ENCODE measurements at regions not wholly inside any gene's neighbourhood (a gene's known extent, or its start where the extent isn't known, plus 50 kb on each side); places are given as distances from the start of the nearest gene placed in this dataset.

DNA sequence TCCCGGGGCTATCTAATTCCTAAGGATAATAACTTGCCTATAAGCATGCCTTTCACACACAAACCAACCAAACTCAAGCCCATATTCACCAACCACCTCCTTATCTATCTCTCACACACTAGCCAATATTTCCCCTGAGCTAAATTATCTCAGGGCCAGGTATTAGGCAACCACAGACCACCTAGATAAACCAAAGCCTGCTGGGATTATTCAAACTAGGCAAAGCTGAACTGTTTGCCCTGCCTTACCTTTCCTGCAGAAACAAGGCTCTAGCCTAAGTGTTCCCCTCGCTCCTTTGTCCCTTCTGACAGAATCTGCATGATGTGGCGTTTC lies 114.7 kb upstream of the EEA1 start:
- H4K20me1 ChIP-seq (ENCODE audit: insufficient read depth, poor library complexity, severe bottlenecking), result no peaks in the 10 kb centered on the region
- no peak overlapping the region for H2AFZ ChIP-seq
- H3K36me3 ChIP-seq (replicated peaks; ENCODE audit: insufficient read depth, low read depth), result no peaks in the 10 kb centered on the region
- H3K4me2 ChIP-seq, result no peak overlapping the region
- WGBS (ENCODE audit: low lambda C conversion rate, missing lambda C conversion rate), result 83% methylated on average over 3 of the region's 3 CpGs
- peak overlapping the region; percentile 80 for H3K27ac ChIP-seq
- TF ChIP-seq EZH2 (IDR thresholded peaks at IDR 0.05; ENCODE audit: borderline replicate concordance) (no peak), CTCF (IDR thresholded peaks at IDR 0.05; ENCODE audit: poor library complexity) (no peak), EZH2phosphoT487 (IDR thresholded peaks at IDR 0.05; ENCODE audit: low read depth, severe bottlenecking, unreplicated experiment) (no peak)
- no peaks in the 10 kb centered on the region for H3K9me3 ChIP-seq (ENCODE audit: low read depth)
- H3K27me3 ChIP-seq, result no peaks in the 10 kb centered on the region
- peaks cover 20% of the 10 kb centered on the region for H3K4me1 ChIP-seq (ENCODE audit: insufficient read depth)
- H3K9me2 ChIP-seq (replicated peaks; ENCODE audit: insufficient read depth), result no peaks in the 10 kb centered on the region
- H3K79me2 ChIP-seq, result no peaks in the 10 kb centered on the region
- H3K4me3 ChIP-seq, result no peak overlapping the region
- DNase-seq (ENCODE audit: low spot score), result no peak

DNA sequence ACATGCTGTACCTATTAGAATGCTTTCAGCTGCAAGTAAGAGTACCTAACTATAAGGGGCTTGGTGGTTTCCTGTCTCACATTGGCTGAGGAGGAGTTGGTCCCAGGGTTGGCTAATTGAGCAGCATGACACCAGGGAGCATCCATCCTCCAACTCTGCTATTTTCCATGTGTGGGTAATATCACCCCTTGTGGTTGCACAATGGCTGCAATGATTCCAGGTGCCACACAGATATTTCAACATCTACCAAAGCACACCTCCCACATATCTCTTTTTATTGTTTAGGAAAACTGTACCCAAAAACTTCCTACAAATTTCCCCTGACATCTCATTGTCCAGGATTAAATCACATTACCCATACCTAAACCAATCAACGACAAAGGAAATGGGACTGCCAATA lies 118.0 kb upstream of the EEA1 start:
- Histone ChIP-seq H3K4me3 (no peak overlapping the region), H3K9me2 (replicated peaks; ENCODE audit: insufficient read depth) (no peaks in the 10 kb centered on the region), H2AFZ (no peak overlapping the region), H3K9me3 (ENCODE audit: low read depth) (no peaks in the 10 kb centered on the region), H3K27me3 (no peaks in the 10 kb centered on the region), H3K27ac (no peak overlapping the region), H3K36me3 (replicated peaks; ENCODE audit: insufficient read depth, low read depth) (no peaks in the 10 kb centered on the region), H4K20me1 (ENCODE audit: insufficient read depth, poor library complexity, severe bottlenecking) (no peaks in the 10 kb centered on the region), H3K79me2 (no peaks in the 10 kb centered on the region), H3K4me1 (ENCODE audit: insufficient read depth) (peaks cover 36% of the 10 kb centered on the region), H3K4me2 (no peak overlapping the region)
- TF ChIP-seq EZH2 (IDR thresholded peaks at IDR 0.05; ENCODE audit: borderline replicate concordance) (no peak), EZH2phosphoT487 (IDR thresholded peaks at IDR 0.05; ENCODE audit: low read depth, severe bottlenecking, unreplicated experiment) (no peak), CTCF (IDR thresholded peaks at IDR 0.05; ENCODE audit: poor library complexity) (no peak)
- DNase-seq (ENCODE audit: low spot score), result no peak
- WGBS (ENCODE audit: low lambda C conversion rate, missing lambda C conversion rate), result 100% methylated on average over 1 of the region's 1 CpG

GRCh38 chr12:93048656-93049055 lies 119.6 kb upstream of the EEA1 start:
- Histone ChIP-seq H3K36me3 (replicated peaks; ENCODE audit: insufficient read depth, low read depth) (no peaks in the 10 kb centered on the region), H3K9me3 (ENCODE audit: low read depth) (no peaks in the 10 kb centered on the region), H3K4me1 (ENCODE audit: insufficient read depth) (peaks cover 26% of the 10 kb centered on the region), H3K9me2 (replicated peaks; ENCODE audit: insufficient read depth) (no peaks in the 10 kb centered on the region), H2AFZ (no peak overlapping the region), H3K27ac (peak overlapping the region; percentile 67), H4K20me1 (ENCODE audit: insufficient read depth, poor library complexity, severe bottlenecking) (no peaks in the 10 kb centered on the region), H3K27me3 (no peaks in the 10 kb centered on the region), H3K79me2 (no peaks in the 10 kb centered on the region), H3K4me3 (no peak overlapping the region), H3K4me2 (no peak overlapping the region)
- 71% methylated on average over 3 of the region's 3 CpGs for WGBS (ENCODE audit: low lambda C conversion rate, missing lambda C conversion rate)
- TF ChIP-seq EZH2phosphoT487 (IDR thresholded peaks at IDR 0.05; ENCODE audit: low read depth, severe bottlenecking, unreplicated experiment) (no peak), CTCF (IDR thresholded peaks at IDR 0.05; ENCODE audit: poor library complexity) (no peak), EZH2 (IDR thresholded peaks at IDR 0.05; ENCODE audit: borderline replicate concordance) (no peak)
- no peak for DNase-seq (ENCODE audit: low spot score)
